ENCODE measurements at regions not wholly inside any gene's neighbourhood (a gene's known extent, or its start where the extent isn't known, plus 50 kb on each side); places are given as distances from the start of the nearest gene placed in this dataset.

DNA sequence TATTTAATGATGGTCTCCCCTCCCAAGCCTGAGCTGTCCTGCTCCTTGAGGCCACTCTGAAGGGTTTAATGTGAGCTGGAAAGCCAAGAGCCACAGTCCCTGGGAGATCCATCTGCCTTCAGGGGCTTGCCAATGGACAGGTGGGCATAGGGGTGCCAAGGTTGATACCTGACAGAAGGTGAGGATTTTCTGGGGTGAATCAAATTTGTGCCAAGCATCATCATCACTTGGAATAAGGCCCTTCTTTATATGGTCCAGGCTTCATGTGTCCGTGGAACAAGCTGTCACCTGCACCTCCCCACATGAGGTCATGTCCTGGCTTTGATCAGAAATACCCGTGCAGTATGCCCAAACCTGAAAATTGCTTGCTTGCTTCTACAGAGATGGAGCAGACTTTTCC lies 71.9 kb upstream of the CTNNB1 start:
- H3K9me3 Mint-ChIP-seq = peaks cover 57% of the 10 kb centered on the region
- no peaks in the 10 kb centered on the region for H3K4me1 Mint-ChIP-seq
- H3K4me3 Mint-ChIP-seq = no peak overlapping the region
- no peak overlapping the region for H3K27ac Mint-ChIP-seq
- H3K36me3 Mint-ChIP-seq (ENCODE audit: low read depth) = peaks cover 10% of the 10 kb centered on the region
- peaks cover 4% of the 10 kb centered on the region for H3K27me3 Mint-ChIP-seq (ENCODE audit: low read depth)
- TF ChIP-seq, protein P1, sequence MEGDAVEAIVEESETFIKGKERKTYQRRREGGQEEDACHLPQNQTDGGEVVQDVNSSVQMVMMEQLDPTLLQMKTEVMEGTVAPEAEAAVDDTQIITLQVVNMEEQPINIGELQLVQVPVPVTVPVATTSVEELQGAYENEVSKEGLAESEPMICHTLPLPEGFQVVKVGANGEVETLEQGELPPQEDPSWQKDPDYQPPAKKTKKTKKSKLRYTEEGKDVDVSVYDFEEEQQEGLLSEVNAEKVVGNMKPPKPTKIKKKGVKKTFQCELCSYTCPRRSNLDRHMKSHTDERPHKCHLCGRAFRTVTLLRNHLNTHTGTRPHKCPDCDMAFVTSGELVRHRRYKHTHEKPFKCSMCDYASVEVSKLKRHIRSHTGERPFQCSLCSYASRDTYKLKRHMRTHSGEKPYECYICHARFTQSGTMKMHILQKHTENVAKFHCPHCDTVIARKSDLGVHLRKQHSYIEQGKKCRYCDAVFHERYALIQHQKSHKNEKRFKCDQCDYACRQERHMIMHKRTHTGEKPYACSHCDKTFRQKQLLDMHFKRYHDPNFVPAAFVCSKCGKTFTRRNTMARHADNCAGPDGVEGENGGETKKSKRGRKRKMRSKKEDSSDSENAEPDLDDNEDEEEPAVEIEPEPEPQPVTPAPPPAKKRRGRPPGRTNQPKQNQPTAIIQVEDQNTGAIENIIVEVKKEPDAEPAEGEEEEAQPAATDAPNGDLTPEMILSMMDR (IDR thresholded peaks at IDR 0.05; ENCODE audit: unreplicated experiment in 3 of 3) = no peak

DNA sequence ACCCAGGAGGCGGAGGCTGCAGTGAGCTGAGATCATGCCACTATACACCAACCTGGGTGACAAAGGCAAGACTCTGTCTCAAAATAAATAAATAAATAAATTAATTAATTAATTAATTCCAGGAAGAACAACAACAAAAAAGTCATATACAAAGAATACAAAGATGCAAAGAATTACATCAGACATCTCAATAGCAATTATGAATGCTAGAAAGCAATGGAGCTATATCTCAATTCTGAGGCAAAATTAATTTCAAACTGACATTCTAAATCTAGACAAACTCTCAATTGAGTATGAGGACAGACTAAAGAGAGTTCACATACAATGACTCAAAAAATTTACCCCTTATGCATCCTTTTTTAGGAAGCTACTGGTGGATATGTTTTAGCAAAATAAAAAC lies 69.6 kb upstream of the CTNNB1 start:
- H3K4me1 Mint-ChIP-seq = no peaks in the 10 kb centered on the region
- peaks cover 60% of the 10 kb centered on the region for H3K9me3 Mint-ChIP-seq
- no peak overlapping the region for H3K4me3 Mint-ChIP-seq
- H3K27ac Mint-ChIP-seq = no peak overlapping the region
- H3K36me3 Mint-ChIP-seq (ENCODE audit: low read depth) = peaks cover 10% of the 10 kb centered on the region
- peaks cover 7% of the 10 kb centered on the region for H3K27me3 Mint-ChIP-seq (ENCODE audit: low read depth)
- TF ChIP-seq, protein P1 (IDR thresholded peaks at IDR 0.05; ENCODE audit: unreplicated experiment in 3 of 3) = no peak

DNA sequence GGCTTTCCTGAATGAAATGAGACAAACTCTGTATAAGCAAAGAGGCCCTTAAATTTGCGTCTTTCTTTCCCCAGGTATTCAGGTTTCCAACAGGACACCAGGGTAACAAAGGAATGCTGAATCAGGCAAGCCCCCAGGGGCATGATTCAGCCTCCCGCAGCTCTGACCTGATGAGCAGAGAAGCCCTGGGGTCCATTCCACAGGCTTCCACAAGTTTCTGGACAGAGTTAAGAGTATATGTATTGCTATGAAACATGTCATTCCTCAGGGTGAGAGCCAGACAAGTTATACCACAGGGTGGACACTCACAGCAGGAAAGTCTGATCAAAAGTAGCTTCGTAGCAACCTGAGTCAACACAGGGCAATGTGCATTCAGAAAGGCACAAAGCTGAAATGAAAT lies 68.1 kb upstream of the CTNNB1 start:
- peaks cover 48% of the 10 kb centered on the region for H3K9me3 Mint-ChIP-seq
- peaks cover 3% of the 10 kb centered on the region for H3K27me3 Mint-ChIP-seq (ENCODE audit: low read depth)
- no peaks in the 10 kb centered on the region for H3K4me1 Mint-ChIP-seq
- TF ChIP-seq, protein P1 (IDR thresholded peaks at IDR 0.05; ENCODE audit: unreplicated experiment in 3 of 3) = no peak
- no peak overlapping the region for H3K27ac Mint-ChIP-seq
- H3K36me3 Mint-ChIP-seq (ENCODE audit: low read depth) = peaks cover 6% of the 10 kb centered on the region
- no peak overlapping the region for H3K4me3 Mint-ChIP-seq

DNA sequence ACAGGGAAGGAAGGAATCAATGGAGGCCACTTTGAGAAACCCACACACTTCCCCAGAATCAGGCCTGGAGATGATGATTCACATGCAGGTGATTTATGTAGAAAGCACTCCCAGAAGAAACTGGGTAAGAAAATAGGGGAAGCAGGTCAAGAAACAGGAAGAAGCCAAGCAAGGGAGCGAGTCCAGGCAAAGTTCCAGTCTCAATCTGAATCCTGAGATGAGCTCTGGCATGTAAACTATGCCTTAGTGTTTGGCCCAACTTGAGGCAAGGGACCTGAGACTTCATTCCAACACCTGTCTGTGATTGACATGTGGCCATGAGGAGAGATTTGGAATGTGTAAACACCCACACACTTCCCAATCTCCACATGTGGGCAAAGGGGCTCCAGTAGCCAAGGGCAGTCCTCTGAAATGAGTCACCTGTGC lies 61.6 kb upstream of the CTNNB1 start:
- H3K27me3 Mint-ChIP-seq (ENCODE audit: low read depth) = peaks cover 10% of the 10 kb centered on the region
- H3K27ac Mint-ChIP-seq = no peak overlapping the region
- TF ChIP-seq, protein P1 (IDR thresholded peaks at IDR 0.05; ENCODE audit: unreplicated experiment in 3 of 3) = no peak
- peaks cover 7% of the 10 kb centered on the region for H3K9me3 Mint-ChIP-seq
- no peaks in the 10 kb centered on the region for H3K36me3 Mint-ChIP-seq (ENCODE audit: low read depth)
- peaks cover 7% of the 10 kb centered on the region for H3K4me1 Mint-ChIP-seq
- no peak overlapping the region for H3K4me3 Mint-ChIP-seq

DNA sequence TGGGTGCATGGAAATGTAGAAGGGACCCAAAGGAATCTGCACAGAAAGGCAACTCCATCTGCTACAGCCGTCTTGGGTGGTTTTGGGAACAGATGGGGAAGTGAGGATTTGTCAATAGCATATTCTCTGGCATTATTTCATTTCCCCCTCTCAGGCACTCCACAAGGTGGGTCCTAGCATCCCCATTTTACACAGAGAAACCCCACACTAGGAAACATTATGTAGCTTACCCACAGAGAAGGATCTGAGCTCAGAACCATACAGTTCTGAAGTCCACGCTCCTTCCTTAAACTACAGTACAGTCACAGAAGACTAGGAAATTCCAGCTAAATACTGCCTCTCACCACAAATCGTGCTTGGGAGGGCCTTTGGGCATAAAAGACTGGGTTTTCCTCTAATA lies 61.2 kb upstream of the CTNNB1 start:
- Mint-ChIP-seq H3K4me1 (peaks cover 7% of the 10 kb centered on the region), H3K27ac (no peak overlapping the region), H3K36me3 (ENCODE audit: low read depth) (no peaks in the 10 kb centered on the region), H3K27me3 (ENCODE audit: low read depth) (peaks cover 10% of the 10 kb centered on the region), H3K9me3 (peaks cover 3% of the 10 kb centered on the region), H3K4me3 (no peak overlapping the region)
- TF ChIP-seq, protein P1 (IDR thresholded peaks at IDR 0.05; ENCODE audit: unreplicated experiment in 3 of 3) = no peak

DNA sequence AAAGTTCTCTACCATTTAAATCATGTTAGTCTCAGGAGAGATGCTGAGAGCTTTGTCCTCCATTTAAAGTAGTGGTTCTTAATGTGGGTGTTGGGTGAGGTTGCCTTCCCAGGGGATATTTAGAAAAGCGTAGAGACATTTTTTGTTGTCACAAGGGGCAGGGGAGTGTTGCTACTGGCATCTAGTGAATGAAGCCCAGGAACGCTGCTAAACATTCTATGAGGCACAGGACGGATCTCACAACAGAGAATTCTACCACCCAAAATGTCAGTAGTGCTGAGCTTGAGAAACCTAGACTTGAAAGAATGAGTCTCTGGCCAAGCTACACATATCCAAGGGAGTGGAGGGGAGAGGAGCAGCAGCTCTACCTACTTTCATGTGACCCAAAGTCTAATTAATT lies 60.7 kb upstream of the CTNNB1 start:
- TF ChIP-seq, protein P1 (IDR thresholded peaks at IDR 0.05; ENCODE audit: unreplicated experiment in 3 of 3) = no peak
- Mint-ChIP-seq H3K4me1 (peaks cover 9% of the 10 kb centered on the region), H3K27me3 (ENCODE audit: low read depth) (peaks cover 10% of the 10 kb centered on the region), H3K27ac (no peak overlapping the region), H3K4me3 (no peak overlapping the region), H3K9me3 (peaks cover 2% of the 10 kb centered on the region), H3K36me3 (ENCODE audit: low read depth) (no peaks in the 10 kb centered on the region)
